Stomach (tissue), 8 donors: ENCODE measurements at regions not wholly inside any gene's neighbourhood (a gene's known extent, or its start where the extent isn't known, plus 50 kb on each side); places are given as distances from the start of the nearest gene placed in this dataset.

Experiments used
- DNase-seq, 2 donors: peaks; one replicate each; pipeline versions ENCODE4 v3.0.0 to v3.0.0-alpha.2; 2013 to 2019
- H3K27ac ChIP-seq, 5 donors: fragments of 200-600 bp in 4 of 5; sonication (generic) in 4 of 5; one replicate each; pipeline ENCODE4 v1.5.1; 2013 to 2019; ENCODE audit warnings: mild to moderate bottlenecking in 1 of 5, moderate library complexity in 1 of 5
- H3K27me3 ChIP-seq, 3 donors: fragments of 200-600 bp; sonication (generic); one replicate each; pipeline ENCODE4 v1.5.1; 2017 to 2019; ENCODE audit warnings: mixed run types in 1 of 3
- H3K36me3 ChIP-seq, 4 donors: fragments of 200-600 bp; sonication (generic); 1 replicate in 3 of 4; 2 replicates in 1 of 4; pipeline ENCODE4 v1.5.1; 2016 to 2019
- H3K4me1 ChIP-seq, 4 donors: fragments of 200-600 bp; sonication (generic); one replicate each; pipeline ENCODE4 v1.5.1; 2016 to 2019
- H3K4me3 ChIP-seq, 4 donors: fragments of 200-600 bp; sonication (generic) in 3 of 4; one replicate each; pipeline ENCODE4 v1.5.1; 2016 to 2019; ENCODE audit warnings: mild to moderate bottlenecking in 1 of 4
- H3K9me3 ChIP-seq, 4 donors: fragments of 200-600 bp; sonication (generic); one replicate each; pipeline ENCODE4 v1.5.1; 2016 to 2019
- CTCF ChIP-seq, 7 experiments: fragments of 450-650 bp in 4 of 7; fragments of 200-600 bp in 3 of 7; sonication (generic) in 3 of 7; IDR thresholded peaks; one replicate each; pipeline ENCODE4 v1.5.1; 2016 to 2019; ENCODE audit warnings: antibody characterized with exemption in 7 of 7, control low read depth in 2 of 7, mild to moderate bottlenecking in 1 of 7
- EP300 ChIP-seq: sonication (generic); formaldehyde crosslinking; IDR thresholded peaks from one replicate; pipeline ENCODE4 v1.6.1; 2017; ENCODE audit warnings: antibody characterized with exemption
- POLR2A ChIP-seq, 4 donors: fragments of 450-650 bp; IDR thresholded peaks; one replicate each; pipeline ENCODE4 v1.6.1; 2016; ENCODE audit warnings: antibody characterized with exemption in 4 of 4, control low read depth in 2 of 4, mild to moderate bottlenecking in 1 of 4, moderate library complexity in 1 of 4
- POLR2AphosphoS5 ChIP-seq, 3 donors: sonication (generic); formaldehyde crosslinking; IDR thresholded peaks; one replicate each; pipeline ENCODE4 v1.6.1; 2016; ENCODE audit warnings: antibody characterized with exemption in 3 of 3
- WGBS, 5 donors: extraction: QIAGEN DNeasy Blood & Tissue Kit in 3 of 5; methylation state at CpG; one replicate each; pipeline versions ENCODE4 v1.1.5 to v1.1.7; 2013 to 2018; 5-methylcytosine and 5-hydroxymethylcytosine counted together
- intact Hi-C: fragments of 100-400 bp; cut with DNase I; formaldehyde crosslinking; loops from one replicate; pipeline ENCODE4 v1.15.1; 2023; ENCODE audit warnings: low total_unique reads
- donor health status: healthy with polysubstance abuse.
- donor health status: Bipolar disorder and iron deficiency.
- donor health status: healthy.

DNA sequence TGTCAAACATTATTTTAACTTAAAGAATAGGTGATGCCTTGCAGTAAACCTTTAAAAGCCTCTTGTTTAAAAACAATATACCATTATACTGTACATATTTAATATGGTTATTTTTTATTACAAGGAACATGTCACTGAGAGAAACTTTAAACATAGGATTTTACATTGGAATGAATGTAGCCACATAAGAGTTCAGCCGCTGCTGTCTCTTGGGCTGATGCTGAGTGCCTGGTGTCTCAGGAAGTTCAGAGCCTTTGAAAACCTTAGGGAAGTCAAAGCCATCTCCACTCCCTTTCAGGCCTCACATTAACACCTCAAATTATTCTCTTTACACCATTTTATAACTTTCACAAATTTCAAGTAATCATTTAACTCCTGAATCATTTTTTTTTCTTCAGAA is 93.5 kb upstream of the DKK2 start:
- WGBS, 5 donors, result 62 to 83% (median 76%) methylated on average over 1 of the region's 1 CpG
- Histone ChIP-seq H3K27me3 (no peaks in the 10 kb centered on the region), H3K4me3 (no peak overlapping the region), H3K4me1 (no peaks in the 10 kb centered on the region), H3K9me3 (no peaks in the 10 kb centered on the region), H3K36me3 (no peaks in the 10 kb centered on the region), H3K27ac (no peak overlapping the region)
- TF ChIP-seq EP300 (no peak), CTCF (IDR thresholded peaks at IDR 0.05) (no peak), POLR2AphosphoS5 (IDR thresholded peaks at IDR 0.05) (no peak), POLR2A (IDR thresholded peaks at IDR 0.05) (no peak)
- intact Hi-C loops, result no loop called here
- no peak for DNase-seq

GRCh38 chr4:107129076-107129475 is 93.0 kb upstream of the DKK2 start:
- TF ChIP-seq POLR2A (IDR thresholded peaks at IDR 0.05) (no peak), EP300 (no peak), CTCF (IDR thresholded peaks at IDR 0.05) (no peak), POLR2AphosphoS5 (IDR thresholded peaks at IDR 0.05) (no peak)
- Histone ChIP-seq H3K27me3 (no peaks in the 10 kb centered on the region), H3K36me3 (no peaks in the 10 kb centered on the region), H3K4me1 (no peaks in the 10 kb centered on the region), H3K4me3 (no peak overlapping the region), H3K27ac (no peak overlapping the region), H3K9me3 (no peaks in the 10 kb centered on the region)
- no peak for DNase-seq
- WGBS, 5 donors, result 27 to 34% (median 33%) methylated on average over 2 of the region's 2 CpGs
- intact Hi-C loops, result no loop called here

DNA sequence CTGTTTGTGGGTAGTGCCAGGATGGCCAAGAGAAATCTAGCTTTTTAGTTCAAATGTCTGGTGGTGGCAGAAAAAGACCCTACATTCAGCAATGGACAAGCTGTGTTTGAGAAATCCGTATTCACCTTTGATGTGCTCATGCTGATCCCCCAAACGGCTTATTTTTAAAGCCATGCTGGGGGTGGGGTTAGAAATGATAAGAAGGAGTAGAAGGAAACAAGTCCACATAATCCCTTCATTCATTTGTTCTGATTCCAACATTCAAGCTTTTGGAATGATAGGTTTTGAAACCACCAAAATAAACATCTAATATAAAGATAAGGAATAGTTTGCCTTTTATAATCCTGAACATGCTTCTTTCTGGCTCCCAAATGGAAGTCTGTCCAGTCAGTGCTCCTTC is 92.0 kb upstream of the DKK2 start:
- 36 to 60% (median 42%) methylated on average over 2 of the region's 2 CpGs for WGBS, 5 donors
- no peak overlapping the region for H3K27ac ChIP-seq
- H3K4me1 ChIP-seq, result no peaks in the 10 kb centered on the region
- no peaks in the 10 kb centered on the region for H3K27me3 ChIP-seq
- no peaks in the 10 kb centered on the region for H3K36me3 ChIP-seq
- H3K4me3 ChIP-seq, result no peak overlapping the region
- TF ChIP-seq POLR2A (IDR thresholded peaks at IDR 0.05) (no peak), CTCF (IDR thresholded peaks at IDR 0.05) (no peak)
- intact Hi-C loops, result no loop called here
- no peak for DNase-seq
- no peaks in the 10 kb centered on the region for H3K9me3 ChIP-seq

- 75 to 89% (median 85%) methylated on average over 2 of the region's 2 CpGs for WGBS, 5 donors
- Histone ChIP-seq H3K36me3 (no peaks in the 10 kb centered on the region), H3K27me3 (no peaks in the 10 kb centered on the region), H3K4me3 (no peak overlapping the region), H3K4me1 (no peaks in the 10 kb centered on the region), H3K27ac (no peak overlapping the region), H3K9me3 (no peaks in the 10 kb centered on the region)
- TF ChIP-seq EP300, result no peak
- TF ChIP-seq POLR2A (IDR thresholded peaks at IDR 0.05), result no peak
- TF ChIP-seq CTCF (IDR thresholded peaks at IDR 0.05), result no peak
- TF ChIP-seq POLR2AphosphoS5 (IDR thresholded peaks at IDR 0.05), result no peak
- DNase-seq, result no peak
- intact Hi-C loops, result no loop called here
Measured at GRCh38 chr4:107125496-107125895, 89.4 kb upstream of the DKK2 start.

- TF ChIP-seq POLR2AphosphoS5 (IDR thresholded peaks at IDR 0.05) (no peak), POLR2A (IDR thresholded peaks at IDR 0.05) (no peak), CTCF (IDR thresholded peaks at IDR 0.05) (no peak), EP300 (no peak)
- Histone ChIP-seq H3K4me1 (no peaks in the 10 kb centered on the region), H3K27me3 (no peaks in the 10 kb centered on the region), H3K4me3 (no peak overlapping the region), H3K27ac (no peak overlapping the region), H3K36me3 (no peaks in the 10 kb centered on the region), H3K9me3 (no peaks in the 10 kb centered on the region)
- DNase-seq, result no peak
- 14 to 35% (median 24%) methylated on average over 2 of the region's 2 CpGs for WGBS, 5 donors
- intact Hi-C loops, result no loop called here
Measured at GRCh38 chr4:107122736-107123135, 86.6 kb upstream of the DKK2 start.
